Hepatocyte (in vitro differentiated cells): ENCODE measurements at regions not wholly inside any gene's neighbourhood (a gene's known extent, or its start where the extent isn't known, plus 50 kb on each side); places are given as distances from the start of the nearest gene placed in this dataset.

Source experiments
- EZH2 ChIP-seq: fragments of 200-600 bp; sonication (generic); IDR thresholded peaks from 2 replicates; pipeline ENCODE4 v1.6.1; 2016; ENCODE audit warnings: antibody characterized with exemption, mild to moderate bottlenecking, borderline replicate concordance
- EZH2phosphoT487 ChIP-seq: fragments of 200-600 bp; sonication (generic); IDR thresholded peaks from one replicate; pipeline ENCODE4 v1.6.1; 2018; ENCODE audit warnings: antibody characterized with exemption, mild to moderate bottlenecking, low read depth, moderate library complexity; ENCODE audit not compliant: unreplicated experiment, severe bottlenecking
- TF ChIP-seq, protein P1 (sequence below): fragments of 200-600 bp; sonication (generic); IDR thresholded peaks from 2 replicates; pipeline ENCODE4 v1.5.1; 2016; ENCODE audit warnings: antibody characterized with exemption, mild to moderate bottlenecking; ENCODE audit not compliant: poor library complexity

- TF ChIP-seq, protein P1, sequence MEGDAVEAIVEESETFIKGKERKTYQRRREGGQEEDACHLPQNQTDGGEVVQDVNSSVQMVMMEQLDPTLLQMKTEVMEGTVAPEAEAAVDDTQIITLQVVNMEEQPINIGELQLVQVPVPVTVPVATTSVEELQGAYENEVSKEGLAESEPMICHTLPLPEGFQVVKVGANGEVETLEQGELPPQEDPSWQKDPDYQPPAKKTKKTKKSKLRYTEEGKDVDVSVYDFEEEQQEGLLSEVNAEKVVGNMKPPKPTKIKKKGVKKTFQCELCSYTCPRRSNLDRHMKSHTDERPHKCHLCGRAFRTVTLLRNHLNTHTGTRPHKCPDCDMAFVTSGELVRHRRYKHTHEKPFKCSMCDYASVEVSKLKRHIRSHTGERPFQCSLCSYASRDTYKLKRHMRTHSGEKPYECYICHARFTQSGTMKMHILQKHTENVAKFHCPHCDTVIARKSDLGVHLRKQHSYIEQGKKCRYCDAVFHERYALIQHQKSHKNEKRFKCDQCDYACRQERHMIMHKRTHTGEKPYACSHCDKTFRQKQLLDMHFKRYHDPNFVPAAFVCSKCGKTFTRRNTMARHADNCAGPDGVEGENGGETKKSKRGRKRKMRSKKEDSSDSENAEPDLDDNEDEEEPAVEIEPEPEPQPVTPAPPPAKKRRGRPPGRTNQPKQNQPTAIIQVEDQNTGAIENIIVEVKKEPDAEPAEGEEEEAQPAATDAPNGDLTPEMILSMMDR, result no peak
- TF ChIP-seq EZH2 (no peak), EZH2phosphoT487 (no peak)
Observed at GRCh38 chr20:41702647-41703046, 84.5 kb upstream of the CHD6 start.
